ENCODE measurements at regions not wholly inside any gene's neighbourhood (a gene's known extent, or its start where the extent isn't known, plus 50 kb on each side); places are given as distances from the start of the nearest gene placed in this dataset.

GRCh38 chr11:128349650-128350299 lies 237.6 kb downstream of the ETS1 start:
- no peak for TF ChIP-seq POLR2AphosphoS5 (IDR thresholded peaks at IDR 0.05; ENCODE audit: low read depth, low read length)
- TF ChIP-seq POLR2A (IDR thresholded peaks at IDR 0.05; ENCODE audit: low read depth, low read length), result no peak
- TF ChIP-seq TAF1 (IDR thresholded peaks at IDR 0.05; ENCODE audit: borderline replicate concordance, low read depth, low read length), result no peak
